Endothelial cell of umbilical vein (primary cell): ENCODE measurements at regions not wholly inside any gene's neighbourhood (a gene's known extent, or its start where the extent isn't known, plus 50 kb on each side); places are given as distances from the start of the nearest gene placed in this dataset.

Experiments
- EZH2 ChIP-seq: IDR thresholded peaks from 2 replicates; pipeline ENCODE4 v1.6.1; 2012; ENCODE audit warnings: borderline replicate concordance, low read depth, mild to moderate bottlenecking, moderate library complexity, low read length, inconsistent platforms; ENCODE audit not compliant: severe bottlenecking
- FOS ChIP-seq: IDR thresholded peaks from 2 replicates; pipeline ENCODE4 v1.6.1; 2011; ENCODE audit warnings: mild to moderate bottlenecking, low read length, moderate library complexity, borderline replicate concordance; ENCODE audit not compliant: insufficient read depth
- GATA2 ChIP-seq: IDR thresholded peaks from 2 replicates; pipeline ENCODE4 v1.7.0; 2011; ENCODE audit warnings: low read depth, mild to moderate bottlenecking, moderate library complexity, mixed read lengths, low read length; ENCODE audit not compliant: insufficient read length, insufficient read depth
- JUN ChIP-seq: IDR thresholded peaks from 2 replicates; pipeline ENCODE4 v1.6.1; 2011; ENCODE audit warnings: borderline replicate concordance, low read depth; ENCODE audit not compliant: insufficient read length, insufficient read depth
- MAX ChIP-seq: IDR thresholded peaks from 2 replicates; pipeline ENCODE4 v1.6.1; 2011; ENCODE audit not compliant: insufficient read depth, insufficient read length
- MYC ChIP-seq: IDR thresholded peaks from one replicate; pipeline ENCODE4 v1.6.1; 2011; ENCODE audit warnings: mild to moderate bottlenecking, low read depth, low read length
- POLR2A ChIP-seq: IDR thresholded peaks from 2 replicates; pipeline ENCODE4 v1.6.1; 2012; ENCODE audit warnings: low read depth, mild to moderate bottlenecking, control low read depth, low read length
- POLR2AphosphoS5 ChIP-seq: IDR thresholded peaks from 2 replicates; pipeline ENCODE4 v1.6.1; 2012; ENCODE audit warnings: low read depth, mild to moderate bottlenecking, control low read depth, low read length, moderate library complexity; ENCODE audit not compliant: insufficient read depth
- TF ChIP-seq, protein P1 (sequence below), 2 donors: IDR thresholded peaks; 1 replicate in 1 of 2; 2 replicates in 1 of 2; pipeline ENCODE4 v1.5.1; 2011; ENCODE audit warnings: low read length in 2 of 2, mild to moderate bottlenecking in 2 of 2, moderate library complexity in 2 of 2, control low read depth in 1 of 2, inconsistent platforms in 1 of 2, low read depth in 1 of 2; ENCODE audit not compliant: insufficient read depth in 1 of 2; ENCODE audit errors: extremely low read depth in 1 of 2

- TF ChIP-seq, protein P1, sequence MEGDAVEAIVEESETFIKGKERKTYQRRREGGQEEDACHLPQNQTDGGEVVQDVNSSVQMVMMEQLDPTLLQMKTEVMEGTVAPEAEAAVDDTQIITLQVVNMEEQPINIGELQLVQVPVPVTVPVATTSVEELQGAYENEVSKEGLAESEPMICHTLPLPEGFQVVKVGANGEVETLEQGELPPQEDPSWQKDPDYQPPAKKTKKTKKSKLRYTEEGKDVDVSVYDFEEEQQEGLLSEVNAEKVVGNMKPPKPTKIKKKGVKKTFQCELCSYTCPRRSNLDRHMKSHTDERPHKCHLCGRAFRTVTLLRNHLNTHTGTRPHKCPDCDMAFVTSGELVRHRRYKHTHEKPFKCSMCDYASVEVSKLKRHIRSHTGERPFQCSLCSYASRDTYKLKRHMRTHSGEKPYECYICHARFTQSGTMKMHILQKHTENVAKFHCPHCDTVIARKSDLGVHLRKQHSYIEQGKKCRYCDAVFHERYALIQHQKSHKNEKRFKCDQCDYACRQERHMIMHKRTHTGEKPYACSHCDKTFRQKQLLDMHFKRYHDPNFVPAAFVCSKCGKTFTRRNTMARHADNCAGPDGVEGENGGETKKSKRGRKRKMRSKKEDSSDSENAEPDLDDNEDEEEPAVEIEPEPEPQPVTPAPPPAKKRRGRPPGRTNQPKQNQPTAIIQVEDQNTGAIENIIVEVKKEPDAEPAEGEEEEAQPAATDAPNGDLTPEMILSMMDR (IDR thresholded peaks at IDR 0.05; ENCODE audit: extremely low read depth in 1 of 2, insufficient read depth in 1 of 2, low read depth in 1 of 2, low read length in 2 of 2), result no peak
- TF ChIP-seq POLR2AphosphoS5 (no peak), EZH2 (no peak), POLR2A (no peak), JUN (no peak), FOS (no peak), MAX (no peak), MYC (no peak), GATA2 (no peak)
Measured at GRCh38 chr7:125664625-125665024, 735.0 kb upstream of the POT1 start.
